GM19467 (cell line): ENCODE measurements at regions not wholly inside any gene's neighbourhood (a gene's known extent, or its start where the extent isn't known, plus 50 kb on each side); places are given as distances from the start of the nearest gene placed in this dataset.

Experiments
- ATAC-seq: cut with Tn5 transposase; IDR thresholded peaks from one replicate; pipeline ENCODE4 v1.9.1; 2021; ENCODE audit warnings: mild to moderate bottlenecking, moderate library complexity; ENCODE audit not compliant: unreplicated experiment

GRCh38 chr1:213669964-213670691 is 317.6 kb upstream of the PROX1 start:
- no peak for ATAC-seq

GRCh38 chr1:213670692-213671023 is 317.1 kb upstream of the PROX1 start:
- no peak for ATAC-seq

GRCh38 chr1:213675043-213675442 is 312.7 kb upstream of the PROX1 start:
- no peak for ATAC-seq

GRCh38 chr1:213676736-213677135 is 311.0 kb upstream of the PROX1 start:
- no peak for ATAC-seq

GRCh38 chr1:213678348-213678747 is 309.4 kb upstream of the PROX1 start:
- no peak for ATAC-seq

- no peak for ATAC-seq
Measured at GRCh38 chr1:213678753-213679152, 309.0 kb upstream of the PROX1 start.

- no peak for ATAC-seq
Measured at GRCh38 chr1:213679153-213679552, 308.6 kb upstream of the PROX1 start.

GRCh38 chr1:213680677-213681325 is 307.0 kb upstream of the PROX1 start:
- no peak for ATAC-seq

- no peak for ATAC-seq
Measured at GRCh38 chr1:213681788-213682340, 305.9 kb upstream of the PROX1 start.

GRCh38 chr1:213683529-213683928 is 304.2 kb upstream of the PROX1 start:
- ATAC-seq: no peak

- ATAC-seq: no peak
Measured at GRCh38 chr1:213684454-213684853, 303.3 kb upstream of the PROX1 start.

- no peak for ATAC-seq
Measured at GRCh38 chr1:213685992-213686582, 301.7 kb upstream of the PROX1 start.

GRCh38 chr1:213686983-213687382 is 300.8 kb upstream of the PROX1 start:
- no peak for ATAC-seq

GRCh38 chr1:213687832-213688231 is 299.9 kb upstream of the PROX1 start:
- no peak for ATAC-seq

GRCh38 chr1:213688655-213689054 is 299.1 kb upstream of the PROX1 start:
- ATAC-seq: no peak

GRCh38 chr1:213689260-213689659 is 298.5 kb upstream of the PROX1 start:
- no peak for ATAC-seq

GRCh38 chr1:213690341-213690917 is 297.3 kb upstream of the PROX1 start:
- no peak for ATAC-seq

- no peak for ATAC-seq
Measured at GRCh38 chr1:213692321-213692720, 295.5 kb upstream of the PROX1 start.

GRCh38 chr1:213693864-213694263 is 293.9 kb upstream of the PROX1 start:
- no peak for ATAC-seq

GRCh38 chr1:213697192-213697802 is 290.5 kb upstream of the PROX1 start:
- no peak for ATAC-seq

GRCh38 chr1:213698092-213698702 is 289.6 kb upstream of the PROX1 start:
- ATAC-seq: no peak
